H1 (cell line): ENCODE measurements at regions not wholly inside any gene's neighbourhood (a gene's known extent, or its start where the extent isn't known, plus 50 kb on each side); places are given as distances from the start of the nearest gene placed in this dataset.

ENCODE experiments used
- CBX8 ChIP-seq: fragments of 300-800, 300-1000 bp; sonication (generic); IDR thresholded peaks from 2 replicates; pipeline ENCODE4 v1.7.1; 2016; ENCODE audit warnings: low read depth, low read length, borderline replicate concordance
- CTCF ChIP-seq, 3 experiments: IDR thresholded peaks; 1 replicate in 2 of 3; 2 replicates in 1 of 3; pipeline versions ENCODE4 v1.5.1 to v1.6.1; 2011; ENCODE audit warnings: low read length in 3 of 3, mild to moderate bottlenecking in 3 of 3, inconsistent platforms in 2 of 3, low read depth in 1 of 3, moderate library complexity in 1 of 3; ENCODE audit not compliant: insufficient read depth in 1 of 3; ENCODE audit errors: control extremely low read depth in 1 of 3
- EZH2 ChIP-seq: fragments of 200-600 bp; sonication (generic); IDR thresholded peaks from 2 replicates; pipeline ENCODE4 v1.7.1; 2012; ENCODE audit warnings: low read depth, mild to moderate bottlenecking, moderate library complexity, low read length, inconsistent platforms; ENCODE audit not compliant: severe bottlenecking
- GABPA ChIP-seq: IDR thresholded peaks from 2 replicates; pipeline ENCODE4 v1.6.1; 2011; ENCODE audit warnings: mild to moderate bottlenecking, low read length, moderate library complexity, borderline replicate concordance; ENCODE audit not compliant: insufficient read depth
- PHF8 ChIP-seq: fragments of 200-600 bp; sonication (generic); conservative IDR thresholded peaks from 2 replicates; pipeline ENCODE4 v1.7.1; 2012; ENCODE audit warnings: low read depth, mild to moderate bottlenecking, inconsistent platforms, low read length, moderate library complexity
- POLR2A ChIP-seq, 2 experiments: IDR thresholded peaks; 1 replicate in 1 of 2; 2 replicates in 1 of 2; pipeline ENCODE4 v1.6.1; 2011; ENCODE audit warnings: low read depth in 2 of 2, low read length in 2 of 2, mild to moderate bottlenecking in 2 of 2; ENCODE audit errors: control extremely low read depth in 1 of 2
- POLR2AphosphoS5 ChIP-seq: IDR thresholded peaks from 2 replicates; pipeline ENCODE4 v1.6.1; 2011; ENCODE audit warnings: low read depth, low read length
- RAD21 ChIP-seq, 2 experiments: IDR thresholded peaks in 1 of 2; conservative IDR thresholded peaks in 1 of 2; 2 replicates each; pipeline ENCODE4 v1.6.1; 2011; ENCODE audit warnings: low read depth in 2 of 2, low read length in 2 of 2, improper control_type of control experiment in 1 of 2, inconsistent platforms in 1 of 2, mild to moderate bottlenecking in 1 of 2, moderate library complexity in 1 of 2
- SP1 ChIP-seq: IDR thresholded peaks from 2 replicates; pipeline ENCODE4 v1.6.1; 2011; ENCODE audit warnings: low read depth, low read length
- SUZ12 ChIP-seq: fragments of 200-600 bp; sonication (generic); IDR thresholded peaks from 2 replicates; pipeline ENCODE4 v1.6.1; 2012; ENCODE audit warnings: mild to moderate bottlenecking, inconsistent platforms, low read length, moderate library complexity, mixed read lengths
- TAF1 ChIP-seq: IDR thresholded peaks from 2 replicates; pipeline ENCODE4 v1.6.1; 2011; ENCODE audit warnings: mild to moderate bottlenecking, low read depth, low read length
- TCF12 ChIP-seq: IDR thresholded peaks from 2 replicates; pipeline ENCODE4 v1.6.1; 2011; ENCODE audit warnings: low read depth, mild to moderate bottlenecking, low read length
- TF ChIP-seq, protein P1 (sequence below): IDR thresholded peaks from 2 replicates; pipeline ENCODE4 v1.6.1; 2012; ENCODE audit warnings: inconsistent platforms

DNA sequence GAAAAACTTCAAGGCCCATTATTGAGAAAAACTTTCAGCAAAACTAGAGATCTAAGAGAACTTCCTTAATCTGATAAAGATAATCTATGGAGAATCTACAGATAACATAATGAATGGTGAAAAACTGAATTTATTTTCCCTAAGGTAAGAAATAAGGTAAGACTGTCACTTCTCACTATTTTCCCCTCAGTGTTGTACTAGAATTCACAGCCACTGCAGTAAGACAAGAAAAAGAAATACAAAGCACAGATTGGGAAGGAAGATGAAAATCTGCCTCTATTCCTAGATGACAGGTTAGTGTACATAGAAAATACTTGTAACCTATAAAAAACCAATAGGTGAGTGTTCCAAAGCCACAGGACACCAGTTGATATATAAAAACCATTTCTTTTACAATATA lies 220.7 kb upstream of the SHH start:
- TF ChIP-seq CTCF (IDR thresholded peaks at IDR 0.05; ENCODE audit: control extremely low read depth in 1 of 3, insufficient read depth in 1 of 3, low read depth in 1 of 3, low read length in 3 of 3) (no peak), POLR2A (IDR thresholded peaks at IDR 0.05; ENCODE audit: control extremely low read depth in 1 of 2, low read depth in 2 of 2, low read length in 2 of 2) (no peak), GABPA (no peak), CBX8 (no peak), PHF8 (no peak), TAF1 (no peak), RAD21 (IDR thresholded peaks at IDR 0.05 in 1 of 2, conservative IDR thresholded peaks at IDR 0.05 in 1 of 2; ENCODE audit: low read depth in 2 of 2, low read length in 2 of 2) (no peak), EZH2 (no peak), TCF12 (no peak), POLR2AphosphoS5 (no peak), SUZ12 (no peak), SP1 (no peak)
- TF ChIP-seq, protein P1, sequence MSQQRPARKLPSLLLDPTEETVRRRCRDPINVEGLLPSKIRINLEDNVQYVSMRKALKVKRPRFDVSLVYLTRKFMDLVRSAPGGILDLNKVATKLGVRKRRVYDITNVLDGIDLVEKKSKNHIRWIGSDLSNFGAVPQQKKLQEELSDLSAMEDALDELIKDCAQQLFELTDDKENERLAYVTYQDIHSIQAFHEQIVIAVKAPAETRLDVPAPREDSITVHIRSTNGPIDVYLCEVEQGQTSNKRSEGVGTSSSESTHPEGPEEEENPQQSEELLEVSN: no peak
